Muscle layer of duodenum (tissue), 2 donors: ENCODE measurements at regions not wholly inside any gene's neighbourhood (a gene's known extent, or its start where the extent isn't known, plus 50 kb on each side); places are given as distances from the start of the nearest gene placed in this dataset.

Experiments used
- H3K27ac ChIP-seq: one replicate; pipeline ENCODE4 v1.7.0; 2013; ENCODE audit warnings: mild to moderate bottlenecking, low read length
- H3K27me3 ChIP-seq: one replicate; pipeline ENCODE4 v1.7.0; 2013; ENCODE audit warnings: low read depth, mild to moderate bottlenecking, control low read depth, low read length
- H3K36me3 ChIP-seq, 2 donors: one replicate each; pipeline ENCODE4 v1.7.0; 2013; ENCODE audit warnings: low read length in 2 of 2, control low read depth in 1 of 2, mild to moderate bottlenecking in 1 of 2; ENCODE audit not compliant: insufficient read depth in 2 of 2, control insufficient read depth in 1 of 2
- H3K4me1 ChIP-seq, 2 donors: one replicate each; pipeline ENCODE4 v1.7.0; 2013; ENCODE audit warnings: low read length in 2 of 2, mild to moderate bottlenecking in 2 of 2, control low read depth in 1 of 2, moderate library complexity in 1 of 2; ENCODE audit not compliant: insufficient read depth in 2 of 2, control insufficient read depth in 1 of 2
- H3K4me3 ChIP-seq, 2 donors: one replicate each; pipeline ENCODE4 v1.7.0; 2013; ENCODE audit warnings: low read length in 2 of 2, low read depth in 1 of 2, mild to moderate bottlenecking in 1 of 2
- H3K9me3 ChIP-seq, 2 donors: one replicate each; pipeline ENCODE4 v1.7.0; 2013; ENCODE audit warnings: low read length in 2 of 2, control low read depth in 1 of 2, mild to moderate bottlenecking in 1 of 2; ENCODE audit not compliant: control insufficient read depth in 1 of 2
- donor health status: healthy.

DNA sequence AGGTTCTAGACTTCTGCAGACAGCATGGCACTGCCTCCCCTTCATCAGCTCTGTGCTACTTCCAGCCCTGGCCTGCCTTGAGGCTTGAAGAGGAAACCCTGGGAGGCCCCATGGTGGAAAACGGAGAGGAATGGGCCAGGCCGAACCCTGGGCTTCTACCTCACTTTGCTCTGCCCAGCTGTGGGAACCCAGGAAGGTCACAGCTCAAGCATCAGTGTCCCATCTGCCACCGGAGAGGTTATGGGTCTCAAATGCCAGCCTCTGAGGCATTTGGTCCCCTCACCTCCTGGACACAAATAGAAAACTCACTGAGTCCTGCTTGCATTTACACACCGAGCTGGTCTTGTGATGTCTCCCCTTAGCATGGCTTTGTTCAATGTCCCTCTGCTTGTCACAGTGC is 80.1 kb upstream of the ALDH1B1 start:
- H3K4me3 ChIP-seq = no peak overlapping the region

GRCh38 chr9:38311382-38312270 is 80.9 kb upstream of the ALDH1B1 start:
- H3K4me3 ChIP-seq = peak overlapping the region in 1 of 2 donors; percentile 3
- H3K4me1 ChIP-seq = peaks cover 0 to 24% of the 10 kb centered on the region in 2 donors
- H3K27ac ChIP-seq = no peak overlapping the region
- H3K27me3 ChIP-seq = no peaks in the 10 kb centered on the region
- H3K9me3 ChIP-seq = no peaks in the 10 kb centered on the region
- H3K36me3 ChIP-seq = no peaks in the 10 kb centered on the region

More for the DNA sequence above, 80.1 kb upstream of the ALDH1B1 start:
- no peaks in the 10 kb centered on the region for H3K36me3 ChIP-seq
- H3K9me3 ChIP-seq = no peaks in the 10 kb centered on the region
- no peaks in the 10 kb centered on the region for H3K27me3 ChIP-seq
- peaks cover 0 to 24% of the 10 kb centered on the region in 2 donors for H3K4me1 ChIP-seq
- no peak overlapping the region for H3K27ac ChIP-seq

- Histone ChIP-seq H3K27ac (no peak overlapping the region), H3K9me3 (no peaks in the 10 kb centered on the region), H3K27me3 (no peaks in the 10 kb centered on the region), H3K4me3 (no peak overlapping the region), H3K4me1 (peaks cover 0 to 24% of the 10 kb centered on the region in 2 donors), H3K36me3 (no peaks in the 10 kb centered on the region)
Measured at GRCh38 chr9:38309324-38310195, 82.9 kb upstream of the ALDH1B1 start.

GRCh38 chr9:38308136-38308535 is 84.4 kb upstream of the ALDH1B1 start:
- Histone ChIP-seq H3K27me3 (no peaks in the 10 kb centered on the region), H3K36me3 (no peaks in the 10 kb centered on the region), H3K27ac (no peak overlapping the region), H3K9me3 (no peaks in the 10 kb centered on the region), H3K4me1 (peaks cover 0 to 24% of the 10 kb centered on the region in 2 donors), H3K4me3 (no peak overlapping the region)

DNA sequence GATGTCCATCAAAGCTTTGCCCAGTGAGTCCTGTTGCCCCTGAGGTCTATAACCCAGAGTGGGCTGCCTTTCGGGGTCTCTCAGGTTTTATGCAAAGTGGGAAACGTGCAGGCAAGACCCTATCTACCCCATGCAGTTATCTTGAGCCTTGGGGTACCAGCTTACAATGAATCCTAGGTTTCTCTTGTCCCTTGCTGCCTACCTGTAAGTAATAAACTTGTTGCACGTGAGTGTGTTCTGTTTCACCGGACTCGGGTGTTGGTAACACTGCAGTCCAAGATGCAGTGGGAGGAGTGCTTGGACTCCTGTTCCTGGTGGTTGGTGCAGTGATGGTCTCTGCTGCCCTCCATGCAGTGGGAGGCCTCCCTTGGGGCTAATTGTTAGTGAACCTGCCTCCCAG is 85.6 kb upstream of the ALDH1B1 start:
- Histone ChIP-seq H3K27me3 (no peaks in the 10 kb centered on the region), H3K9me3 (no peaks in the 10 kb centered on the region), H3K27ac (no peak overlapping the region), H3K4me1 (peaks cover 0 to 23% of the 10 kb centered on the region in 2 donors), H3K4me3 (no peak overlapping the region), H3K36me3 (no peaks in the 10 kb centered on the region)

DNA sequence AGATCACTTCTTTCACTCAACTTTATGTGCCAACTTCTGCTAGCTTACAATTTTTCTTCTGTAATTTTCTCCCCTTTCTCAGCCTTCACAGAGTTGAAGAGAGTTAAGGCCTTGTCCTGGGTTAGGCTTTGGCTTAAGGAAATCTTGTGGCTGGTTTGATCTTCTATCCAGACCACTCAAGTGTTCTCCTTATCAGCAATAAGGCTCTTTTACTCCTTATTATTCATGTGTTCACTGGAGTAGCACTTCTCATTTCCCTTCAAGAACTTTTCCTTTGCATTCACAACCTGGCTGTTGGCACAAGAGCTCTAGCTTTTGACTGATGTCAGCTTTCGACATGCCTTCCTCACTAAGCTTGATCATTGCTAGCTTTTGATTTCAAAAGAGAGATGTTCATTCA is 86.9 kb upstream of the ALDH1B1 start:
- Histone ChIP-seq H3K4me1 (peaks cover 0 to 13% of the 10 kb centered on the region in 2 donors), H3K27me3 (no peaks in the 10 kb centered on the region), H3K9me3 (no peaks in the 10 kb centered on the region), H3K36me3 (no peaks in the 10 kb centered on the region), H3K4me3 (no peak overlapping the region), H3K27ac (no peak overlapping the region)

- no peak overlapping the region for H3K4me3 ChIP-seq
- H3K4me1 ChIP-seq = no peaks in the 10 kb centered on the region
- H3K9me3 ChIP-seq = no peaks in the 10 kb centered on the region
- no peak overlapping the region for H3K27ac ChIP-seq
- H3K36me3 ChIP-seq = no peaks in the 10 kb centered on the region
- no peaks in the 10 kb centered on the region for H3K27me3 ChIP-seq
Measured at GRCh38 chr9:38301376-38302106, 91.0 kb upstream of the ALDH1B1 start.

DNA sequence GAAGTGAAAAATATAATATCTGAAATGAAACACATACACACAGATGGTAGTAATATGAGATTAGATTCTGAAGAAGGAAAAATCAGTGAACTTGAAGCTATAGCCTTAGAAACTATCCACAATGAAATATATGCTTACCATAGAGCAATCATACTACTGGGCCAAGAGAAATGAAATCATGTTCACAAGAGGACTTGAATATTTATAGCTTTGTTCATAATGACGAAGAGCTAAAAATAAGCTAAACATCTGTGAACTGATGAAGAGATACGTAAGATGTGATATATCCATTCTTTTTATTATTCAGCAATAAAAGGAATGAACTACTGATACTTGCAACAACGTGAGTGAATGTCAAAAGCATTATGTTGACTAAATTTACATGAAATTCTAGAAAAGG is 92.6 kb upstream of the ALDH1B1 start:
- Histone ChIP-seq H3K27ac (no peak overlapping the region), H3K4me3 (no peak overlapping the region), H3K36me3 (no peaks in the 10 kb centered on the region), H3K4me1 (no peaks in the 10 kb centered on the region), H3K27me3 (no peaks in the 10 kb centered on the region), H3K9me3 (no peaks in the 10 kb centered on the region)

GRCh38 chr9:38298904-38299303 is 93.6 kb upstream of the ALDH1B1 start:
- peaks cover 0 to 5% of the 10 kb centered on the region in 2 donors for H3K4me1 ChIP-seq
- H3K27ac ChIP-seq = no peak overlapping the region
- H3K27me3 ChIP-seq = no peaks in the 10 kb centered on the region
- no peak overlapping the region for H3K4me3 ChIP-seq
- H3K9me3 ChIP-seq = no peaks in the 10 kb centered on the region
- no peaks in the 10 kb centered on the region for H3K36me3 ChIP-seq

DNA sequence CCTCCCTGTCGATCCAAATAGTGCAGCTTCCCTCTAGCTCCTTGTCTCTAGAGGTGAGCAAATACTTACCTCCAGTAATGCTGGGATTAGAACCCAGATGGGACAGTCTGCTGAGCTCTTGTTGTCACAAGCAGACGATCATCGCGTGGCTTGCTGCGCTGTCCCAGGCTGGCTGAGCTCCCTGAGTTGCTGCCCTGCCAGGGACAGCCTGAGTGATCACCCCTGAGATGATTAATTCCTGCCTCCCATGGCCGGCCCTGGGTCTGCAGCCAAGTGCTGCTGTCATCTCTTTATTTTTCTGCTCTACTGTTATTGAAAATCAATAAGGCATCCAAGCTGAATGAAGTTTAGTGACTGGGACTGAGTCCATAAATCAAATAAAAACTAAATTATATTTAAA is 94.0 kb upstream of the ALDH1B1 start:
- no peaks in the 10 kb centered on the region for H3K9me3 ChIP-seq
- no peak overlapping the region for H3K27ac ChIP-seq
- no peak overlapping the region for H3K4me3 ChIP-seq
- H3K4me1 ChIP-seq = peaks cover 0 to 6% of the 10 kb centered on the region in 2 donors
- no peaks in the 10 kb centered on the region for H3K36me3 ChIP-seq
- H3K27me3 ChIP-seq = no peaks in the 10 kb centered on the region

GRCh38 chr9:38296807-38297206 is 95.7 kb upstream of the ALDH1B1 start:
- H3K4me1 ChIP-seq = peaks cover 0 to 6% of the 10 kb centered on the region in 2 donors
- no peaks in the 10 kb centered on the region for H3K9me3 ChIP-seq
- H3K36me3 ChIP-seq = no peaks in the 10 kb centered on the region
- no peaks in the 10 kb centered on the region for H3K27me3 ChIP-seq
- no peak overlapping the region for H3K4me3 ChIP-seq
- no peak overlapping the region for H3K27ac ChIP-seq
